HCT116 (cell line): ENCODE measurements at regions not wholly inside any gene's neighbourhood (a gene's known extent, or its start where the extent isn't known, plus 50 kb on each side); places are given as distances from the start of the nearest gene placed in this dataset.

ENCODE experiments used
- CEBPB ChIP-seq: IDR thresholded peaks from 2 replicates; pipeline ENCODE4 v1.6.1; 2012; ENCODE audit warnings: low read depth
- EZH2 ChIP-seq: fragments of 200-600 bp; sonication (generic); IDR thresholded peaks from 2 replicates; pipeline ENCODE4 v1.6.1; 2017; ENCODE audit warnings: antibody characterized with exemption, mixed run types
- EZH2phosphoT487 ChIP-seq: fragments of 200-600 bp; IDR thresholded peaks from 2 replicates; pipeline ENCODE4 v1.6.1; 2018; ENCODE audit warnings: antibody characterized with exemption, borderline replicate concordance
- POLR2A ChIP-seq: IDR thresholded peaks from 2 replicates; pipeline ENCODE4 v1.7.0; 2011; ENCODE audit warnings: borderline replicate concordance; ENCODE audit not compliant: insufficient read depth, insufficient read length; ENCODE audit errors: extremely low read depth
- POLR2AphosphoS5 ChIP-seq: IDR thresholded peaks from 2 replicates; pipeline ENCODE4 v1.6.1; 2011; ENCODE audit warnings: mild to moderate bottlenecking, low read depth, low read length, moderate library complexity
- ZFX ChIP-seq: fragments of 450-650 bp; IDR thresholded peaks from 2 replicates; pipeline ENCODE4 v1.6.1; 2017
- ZNF274 ChIP-seq: fragments of 200-500 bp; sonication (Bioruptor generic); IDR thresholded peaks from 2 replicates; pipeline ENCODE4 v1.6.1; 2014; ENCODE audit warnings: mild to moderate bottlenecking, low read depth, low read length, inconsistent platforms
- TF ChIP-seq, protein P1 (sequence below), 3 experiments: fragments of 200-600 bp in 1 of 3; sonication (generic) in 1 of 3; IDR thresholded peaks in 2 of 3; conservative IDR thresholded peaks in 1 of 3; 2 replicates each; pipeline ENCODE4 v1.5.1; 2012 to 2017; ENCODE audit warnings: low read depth in 2 of 3, low read length in 2 of 3, antibody characterized with exemption in 1 of 3, borderline replicate concordance in 1 of 3, control low read depth in 1 of 3, mild to moderate bottlenecking in 1 of 3, mixed read lengths in 1 of 3, mixed run types in 1 of 3, moderate library complexity in 1 of 3; ENCODE audit not compliant: insufficient read depth in 1 of 3
- TF ChIP-seq, protein P2 (sequence below): IDR thresholded peaks from 2 replicates; pipeline ENCODE4 v1.6.1; 2012
- TF ChIP-seq, protein P3 (sequence below): IDR thresholded peaks from 2 replicates; pipeline ENCODE4 v1.6.1; 2012

DNA sequence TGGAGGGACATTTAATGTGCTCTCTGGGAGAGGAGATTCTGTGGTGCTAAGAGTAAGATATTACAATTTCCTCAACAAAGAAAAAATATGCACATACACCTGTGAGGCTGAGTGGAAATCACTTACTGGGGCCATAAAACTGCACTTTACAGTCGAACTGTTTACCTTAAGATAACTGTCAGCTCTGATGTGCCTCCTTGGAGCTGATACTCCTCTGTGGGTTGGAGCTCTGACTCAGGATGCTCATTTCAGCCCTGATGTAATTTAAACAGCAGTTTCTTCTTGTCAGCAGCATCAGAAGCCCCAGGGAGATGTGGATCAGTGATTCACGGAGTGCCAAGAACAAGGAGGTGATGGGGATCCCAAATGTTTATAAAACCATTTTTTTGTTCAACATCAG is 241.9 kb upstream of the SFRP2 start:
- TF ChIP-seq, protein P1, sequence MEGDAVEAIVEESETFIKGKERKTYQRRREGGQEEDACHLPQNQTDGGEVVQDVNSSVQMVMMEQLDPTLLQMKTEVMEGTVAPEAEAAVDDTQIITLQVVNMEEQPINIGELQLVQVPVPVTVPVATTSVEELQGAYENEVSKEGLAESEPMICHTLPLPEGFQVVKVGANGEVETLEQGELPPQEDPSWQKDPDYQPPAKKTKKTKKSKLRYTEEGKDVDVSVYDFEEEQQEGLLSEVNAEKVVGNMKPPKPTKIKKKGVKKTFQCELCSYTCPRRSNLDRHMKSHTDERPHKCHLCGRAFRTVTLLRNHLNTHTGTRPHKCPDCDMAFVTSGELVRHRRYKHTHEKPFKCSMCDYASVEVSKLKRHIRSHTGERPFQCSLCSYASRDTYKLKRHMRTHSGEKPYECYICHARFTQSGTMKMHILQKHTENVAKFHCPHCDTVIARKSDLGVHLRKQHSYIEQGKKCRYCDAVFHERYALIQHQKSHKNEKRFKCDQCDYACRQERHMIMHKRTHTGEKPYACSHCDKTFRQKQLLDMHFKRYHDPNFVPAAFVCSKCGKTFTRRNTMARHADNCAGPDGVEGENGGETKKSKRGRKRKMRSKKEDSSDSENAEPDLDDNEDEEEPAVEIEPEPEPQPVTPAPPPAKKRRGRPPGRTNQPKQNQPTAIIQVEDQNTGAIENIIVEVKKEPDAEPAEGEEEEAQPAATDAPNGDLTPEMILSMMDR (IDR thresholded peaks at IDR 0.05 in 2 of 3, conservative IDR thresholded peaks at IDR 0.05 in 1 of 3; ENCODE audit: borderline replicate concordance in 1 of 3, insufficient read depth in 1 of 3, low read depth in 2 of 3, low read length in 2 of 3): no peak
- TF ChIP-seq ZNF274 (no peak), CEBPB (no peak), ZFX (no peak), POLR2A (no peak), EZH2phosphoT487 (no peak), POLR2AphosphoS5 (no peak), EZH2 (no peak)
- TF ChIP-seq, protein P2, sequence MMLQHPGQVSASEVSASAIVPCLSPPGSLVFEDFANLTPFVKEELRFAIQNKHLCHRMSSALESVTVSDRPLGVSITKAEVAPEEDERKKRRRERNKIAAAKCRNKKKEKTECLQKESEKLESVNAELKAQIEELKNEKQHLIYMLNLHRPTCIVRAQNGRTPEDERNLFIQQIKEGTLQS: no peak
- TF ChIP-seq, protein P3, sequence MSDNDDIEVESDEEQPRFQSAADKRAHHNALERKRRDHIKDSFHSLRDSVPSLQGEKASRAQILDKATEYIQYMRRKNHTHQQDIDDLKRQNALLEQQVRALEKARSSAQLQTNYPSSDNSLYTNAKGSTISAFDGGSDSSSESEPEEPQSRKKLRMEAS: no peak
